Neural progenitor cell (in vitro differentiated cells): ENCODE measurements at regions not wholly inside any gene's neighbourhood (a gene's known extent, or its start where the extent isn't known, plus 50 kb on each side); places are given as distances from the start of the nearest gene placed in this dataset.

Source experiments
- DNase-seq: peaks from one replicate; pipeline ENCODE4 v3.0.0-alpha.2; 2016; ENCODE audit warnings: low spot score
- H2AFZ ChIP-seq: fragments of 200-600 bp; sonication (generic); replicated peaks from 2 replicates; pipeline ENCODE4 v1.6.1; 2016; ENCODE audit warnings: antibody characterized with exemption
- H3F3A ChIP-seq: fragments of 200-600 bp; sonication (generic); 2 replicates; pipeline ENCODE4 v1.6.1; 2016; ENCODE audit warnings: antibody characterized with exemption, low read depth
- H3K27ac ChIP-seq: fragments of 200-600 bp; sonication (generic); 2 replicates; pipeline ENCODE4 v1.5.1; 2016; ENCODE audit warnings: mild to moderate bottlenecking
- H3K27me3 ChIP-seq: fragments of 200-600 bp; sonication (generic); 2 replicates; pipeline ENCODE4 v1.6.1; 2016; ENCODE audit warnings: mild to moderate bottlenecking, moderate library complexity
- H3K36me3 ChIP-seq: fragments of 200-600 bp; sonication (generic); 2 replicates; pipeline ENCODE4 v1.5.1; 2016
- H3K4me1 ChIP-seq: fragments of 200-600 bp; sonication (generic); 2 replicates; pipeline ENCODE4 v1.6.1; 2016; ENCODE audit warnings: mixed run types
- H3K4me2 ChIP-seq: fragments of 200-600 bp; sonication (generic); 2 replicates; pipeline ENCODE4 v1.6.1; 2016
- H3K4me3 ChIP-seq: fragments of 200-600 bp; sonication (generic); 2 replicates; pipeline ENCODE4 v1.5.1; 2016
- H3K79me2 ChIP-seq: fragments of 200-600 bp; sonication (generic); 2 replicates; pipeline ENCODE4 v1.6.1; 2016; ENCODE audit warnings: low read depth
- H3K9ac ChIP-seq: fragments of 200-600 bp; sonication (generic); 2 replicates; pipeline ENCODE4 v1.6.1; 2016
- H3K9me3 ChIP-seq: fragments of 200-600 bp; sonication (generic); 2 replicates; pipeline ENCODE4 v1.5.1; 2016; ENCODE audit warnings: low read depth
- H4K20me1 ChIP-seq: fragments of 200-600 bp; sonication (generic); 2 replicates; pipeline ENCODE4 v1.6.1; 2016; ENCODE audit warnings: low read depth
- H3K27ac Mint-ChIP-seq: 3 replicates; pipeline ENCODE4 v1.8.0; 2021; ENCODE audit warnings: mixed read lengths
- H3K27me3 Mint-ChIP-seq: 2 replicates; pipeline ENCODE4 v1.8.0; 2022; ENCODE audit warnings: low read depth, mild to moderate bottlenecking, inconsistent platforms, moderate library complexity, mixed read lengths; ENCODE audit not compliant: insufficient read depth
- H3K36me3 Mint-ChIP-seq: 3 replicates; pipeline ENCODE4 v1.8.0; 2021; ENCODE audit warnings: mixed read lengths
- H3K4me1 Mint-ChIP-seq: 3 replicates; pipeline ENCODE4 v1.8.0; 2021; ENCODE audit warnings: mixed read lengths
- H3K4me3 Mint-ChIP-seq: 3 replicates; pipeline ENCODE4 v1.8.0; 2021; ENCODE audit warnings: mild to moderate bottlenecking, moderate library complexity, mixed read lengths
- H3K9me3 Mint-ChIP-seq: 3 replicates; pipeline ENCODE4 v1.8.0; 2020; ENCODE audit warnings: mixed read lengths
- CTCF ChIP-seq: fragments of 200-600 bp; sonication (generic); IDR thresholded peaks from 2 replicates; pipeline ENCODE4 v1.5.1; 2017; ENCODE audit warnings: antibody characterized with exemption, mild to moderate bottlenecking
- EZH2 ChIP-seq: fragments of 200-600 bp; sonication (generic); IDR thresholded peaks from 2 replicates; pipeline ENCODE4 v1.6.1; 2017; ENCODE audit warnings: antibody characterized with exemption, mild to moderate bottlenecking, moderate library complexity
- EZH2phosphoT487 ChIP-seq: fragments of 200-600 bp; sonication (generic); IDR thresholded peaks from 2 replicates; pipeline ENCODE4 v1.6.1; 2017; ENCODE audit warnings: antibody characterized with exemption

- peaks cover 12% of the 10 kb centered on the region for H3K4me1 Mint-ChIP-seq
- TF ChIP-seq EZH2phosphoT487 (no peak), EZH2 (no peak), CTCF (no peak)
- H3K36me3 Mint-ChIP-seq, result no peaks in the 10 kb centered on the region
- Histone ChIP-seq H2AFZ (no peak overlapping the region), H4K20me1 (no peaks in the 10 kb centered on the region), H3K27me3 (no peaks in the 10 kb centered on the region), H3K4me2 (no peak overlapping the region), H3K27ac (no peak overlapping the region), H3K79me2 (no peaks in the 10 kb centered on the region), H3K9me3 (no peaks in the 10 kb centered on the region), H3K9ac (no peak overlapping the region), H3K4me1 (peaks cover 21% of the 10 kb centered on the region), H3K4me3 (no peak overlapping the region), H3F3A (peaks cover 3% of the 10 kb centered on the region), H3K36me3 (no peaks in the 10 kb centered on the region)
- no peak overlapping the region for H3K27ac Mint-ChIP-seq
- no peak overlapping the region for H3K4me3 Mint-ChIP-seq
- H3K9me3 Mint-ChIP-seq, result peaks cover 15% of the 10 kb centered on the region
- peaks cover 5% of the 10 kb centered on the region for H3K27me3 Mint-ChIP-seq
- DNase-seq, result no peak
Measured at GRCh38 chr3:45309876-45310275, 78.5 kb upstream of the LARS2 start.

- Mint-ChIP-seq H3K36me3 (no peaks in the 10 kb centered on the region), H3K4me1 (peaks cover 12% of the 10 kb centered on the region), H3K27ac (no peak overlapping the region), H3K27me3 (peaks cover 8% of the 10 kb centered on the region), H3K9me3 (peaks cover 9% of the 10 kb centered on the region), H3K4me3 (no peak overlapping the region)
- H3K79me2 ChIP-seq, result no peaks in the 10 kb centered on the region
- H3K27me3 ChIP-seq, result no peaks in the 10 kb centered on the region
- TF ChIP-seq EZH2phosphoT487, result no peak
- no peak for TF ChIP-seq EZH2
- no peak for TF ChIP-seq CTCF
- no peaks in the 10 kb centered on the region for H3K9me3 ChIP-seq
- no peak overlapping the region for H3K9ac ChIP-seq
- peak overlapping the region; percentile 57 for H2AFZ ChIP-seq
- H3K4me3 ChIP-seq, result no peak overlapping the region
- H3K4me2 ChIP-seq, result no peak overlapping the region
- DNase-seq, result no peak
- no peaks in the 10 kb centered on the region for H4K20me1 ChIP-seq
- no peaks in the 10 kb centered on the region for H3K36me3 ChIP-seq
- H3K27ac ChIP-seq, result no peak overlapping the region
- H3F3A ChIP-seq, result peaks cover 3% of the 10 kb centered on the region
- H3K4me1 ChIP-seq, result peaks cover 21% of the 10 kb centered on the region
Measured at GRCh38 chr3:45311327-45311726, 77.0 kb upstream of the LARS2 start.

- peaks cover 12% of the 10 kb centered on the region for H3K4me1 Mint-ChIP-seq
- no peak overlapping the region for H3K9ac ChIP-seq
- no peak for DNase-seq
- no peaks in the 10 kb centered on the region for H4K20me1 ChIP-seq
- no peaks in the 10 kb centered on the region for H3K36me3 ChIP-seq
- H3K4me2 ChIP-seq, result peak overlapping the region; percentile 41
- peaks cover 10% of the 10 kb centered on the region for H3K9me3 Mint-ChIP-seq
- no peak overlapping the region for H3K4me3 ChIP-seq
- H3K4me3 Mint-ChIP-seq, result no peak overlapping the region
- no peak overlapping the region for H3K27ac Mint-ChIP-seq
- no peak overlapping the region for H3K27ac ChIP-seq
- peaks cover 21% of the 10 kb centered on the region for H3K4me1 ChIP-seq
- H3F3A ChIP-seq, result peaks cover 3% of the 10 kb centered on the region
- H3K27me3 ChIP-seq, result no peaks in the 10 kb centered on the region
- no peaks in the 10 kb centered on the region for H3K79me2 ChIP-seq
- TF ChIP-seq CTCF (no peak), EZH2 (no peak), EZH2phosphoT487 (no peak)
- H3K36me3 Mint-ChIP-seq, result no peaks in the 10 kb centered on the region
- H3K9me3 ChIP-seq, result no peaks in the 10 kb centered on the region
- peaks cover 9% of the 10 kb centered on the region for H3K27me3 Mint-ChIP-seq
- H2AFZ ChIP-seq, result peak overlapping the region; percentile 57
Measured at GRCh38 chr3:45311953-45312801, 76.2 kb upstream of the LARS2 start.
